ENCODE measurements at regions not wholly inside any gene's neighbourhood (a gene's known extent, or its start where the extent isn't known, plus 50 kb on each side); places are given as distances from the start of the nearest gene placed in this dataset.

DNA sequence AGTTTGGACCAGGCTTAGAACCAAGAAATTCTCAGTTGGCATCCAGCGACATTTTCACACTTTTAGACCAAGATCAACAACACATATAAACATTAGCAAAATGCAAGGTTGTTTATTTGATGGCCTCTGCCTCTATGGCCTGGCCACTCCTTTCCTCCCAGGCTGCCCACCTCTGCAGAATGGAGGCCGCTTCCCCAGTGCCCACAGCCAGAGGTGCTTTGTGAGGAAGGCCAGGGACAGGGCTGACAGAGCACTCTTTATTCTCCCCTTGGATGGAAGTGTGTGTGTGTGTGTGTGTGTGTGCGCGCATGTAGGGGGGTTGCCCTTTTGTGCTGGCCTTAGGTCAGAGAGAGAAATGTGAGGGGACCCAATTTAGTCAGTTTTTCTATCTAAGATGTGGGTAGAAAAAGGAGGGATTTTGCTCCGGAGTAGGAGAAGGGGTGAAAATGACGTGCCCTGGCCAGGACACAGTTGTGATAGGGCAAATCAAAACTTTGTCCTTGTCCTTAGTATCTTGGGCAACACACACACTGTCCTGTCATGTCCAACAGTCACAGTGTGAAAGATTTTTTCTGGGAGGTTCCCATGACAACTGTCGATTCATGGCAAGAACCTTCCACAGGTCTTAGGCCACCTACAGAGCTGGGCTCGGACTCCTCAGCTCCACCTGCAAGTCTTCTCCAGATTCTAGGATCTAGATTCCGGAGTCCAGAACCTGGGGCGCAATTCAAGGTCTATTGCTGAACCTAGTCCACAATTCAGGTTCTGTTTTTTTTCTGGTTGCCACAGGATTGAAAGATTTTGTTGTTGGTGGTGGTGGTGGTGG lies 104.9 kb upstream of the SLC2A1 start:
- no peak overlapping the region for H3K4me3 ChIP-seq (ENCODE audit: low read depth, low read length)
- DNase-seq (ENCODE audit: low read depth), result no peak
- TF ChIP-seq, protein P1, sequence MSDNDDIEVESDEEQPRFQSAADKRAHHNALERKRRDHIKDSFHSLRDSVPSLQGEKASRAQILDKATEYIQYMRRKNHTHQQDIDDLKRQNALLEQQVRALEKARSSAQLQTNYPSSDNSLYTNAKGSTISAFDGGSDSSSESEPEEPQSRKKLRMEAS (IDR thresholded peaks at IDR 0.05; ENCODE audit: low read depth, low read length), result no peak
- TF ChIP-seq, protein P2, sequence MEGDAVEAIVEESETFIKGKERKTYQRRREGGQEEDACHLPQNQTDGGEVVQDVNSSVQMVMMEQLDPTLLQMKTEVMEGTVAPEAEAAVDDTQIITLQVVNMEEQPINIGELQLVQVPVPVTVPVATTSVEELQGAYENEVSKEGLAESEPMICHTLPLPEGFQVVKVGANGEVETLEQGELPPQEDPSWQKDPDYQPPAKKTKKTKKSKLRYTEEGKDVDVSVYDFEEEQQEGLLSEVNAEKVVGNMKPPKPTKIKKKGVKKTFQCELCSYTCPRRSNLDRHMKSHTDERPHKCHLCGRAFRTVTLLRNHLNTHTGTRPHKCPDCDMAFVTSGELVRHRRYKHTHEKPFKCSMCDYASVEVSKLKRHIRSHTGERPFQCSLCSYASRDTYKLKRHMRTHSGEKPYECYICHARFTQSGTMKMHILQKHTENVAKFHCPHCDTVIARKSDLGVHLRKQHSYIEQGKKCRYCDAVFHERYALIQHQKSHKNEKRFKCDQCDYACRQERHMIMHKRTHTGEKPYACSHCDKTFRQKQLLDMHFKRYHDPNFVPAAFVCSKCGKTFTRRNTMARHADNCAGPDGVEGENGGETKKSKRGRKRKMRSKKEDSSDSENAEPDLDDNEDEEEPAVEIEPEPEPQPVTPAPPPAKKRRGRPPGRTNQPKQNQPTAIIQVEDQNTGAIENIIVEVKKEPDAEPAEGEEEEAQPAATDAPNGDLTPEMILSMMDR (IDR thresholded peaks at IDR 0.05; ENCODE audit: low read depth, low read length), result no peak
- TF ChIP-seq MYC (IDR thresholded peaks at IDR 0.05; ENCODE audit: low read depth, low read length) (no peak), POLR2A (IDR thresholded peaks at IDR 0.05; ENCODE audit: extremely low read depth, insufficient read length) (no peak)

DNA sequence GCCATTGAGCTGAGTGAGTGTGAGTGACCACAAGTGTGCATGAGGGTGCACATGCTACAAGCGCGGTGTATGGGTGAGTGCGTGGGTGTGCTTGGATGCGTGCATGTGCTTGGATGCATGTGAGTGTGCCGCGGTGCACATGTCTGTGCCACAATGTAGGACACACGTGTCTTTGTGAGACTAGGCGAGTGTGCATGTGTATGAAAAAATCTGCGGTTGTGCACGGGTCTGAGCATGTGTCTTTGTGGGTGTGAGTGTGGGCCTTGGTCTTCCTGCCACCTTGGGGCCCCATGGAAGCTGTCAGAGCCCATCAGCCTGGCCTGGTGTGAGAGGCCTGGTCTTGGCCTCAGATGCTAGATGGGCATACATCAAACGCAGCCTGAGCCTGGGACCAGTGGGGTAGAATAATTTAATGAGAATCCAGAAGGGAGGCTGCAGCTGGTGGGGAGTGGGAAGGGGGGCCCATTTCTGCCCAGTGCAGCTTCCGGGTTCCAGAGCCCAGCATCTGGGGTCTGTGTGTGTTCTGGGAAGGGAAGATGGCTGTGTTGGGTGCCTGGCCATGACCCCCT lies 103.9 kb upstream of the SLC2A1 start:
- H3K4me3 ChIP-seq (ENCODE audit: low read depth, low read length), result no peak overlapping the region
- TF ChIP-seq POLR2A (IDR thresholded peaks at IDR 0.05; ENCODE audit: extremely low read depth, insufficient read length) (no peak), MYC (IDR thresholded peaks at IDR 0.05; ENCODE audit: low read depth, low read length) (no peak)
- TF ChIP-seq, protein P2 (IDR thresholded peaks at IDR 0.05; ENCODE audit: low read depth, low read length), result no peak
- TF ChIP-seq, protein P1 (IDR thresholded peaks at IDR 0.05; ENCODE audit: low read depth, low read length), result no peak
- no peak for DNase-seq (ENCODE audit: low read depth)

DNA sequence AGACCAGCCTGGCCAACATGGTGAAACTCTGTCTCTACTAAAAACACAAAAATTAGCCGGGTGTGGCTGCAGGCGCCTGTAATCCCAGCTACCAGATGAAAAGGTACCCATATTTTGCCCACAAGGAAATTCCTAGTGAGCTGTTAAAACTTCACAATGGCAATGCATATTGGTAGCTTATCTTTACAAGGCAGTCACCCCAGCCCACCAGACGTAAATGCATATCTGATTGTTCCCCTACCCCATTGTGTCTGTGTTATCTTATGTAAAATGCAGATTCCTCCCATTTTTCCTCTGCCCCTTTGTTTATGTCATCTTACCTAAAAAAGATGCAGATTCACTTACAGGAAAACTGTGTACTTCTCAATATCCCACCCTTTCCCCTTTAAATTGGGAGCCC lies 103.1 kb upstream of the SLC2A1 start:
- no peak for DNase-seq (ENCODE audit: low read depth)
- no peak overlapping the region for H3K4me3 ChIP-seq (ENCODE audit: low read depth, low read length)
- TF ChIP-seq MYC (IDR thresholded peaks at IDR 0.05; ENCODE audit: low read depth, low read length) (no peak), POLR2A (IDR thresholded peaks at IDR 0.05; ENCODE audit: extremely low read depth, insufficient read length) (no peak)
- TF ChIP-seq, protein P1 (IDR thresholded peaks at IDR 0.05; ENCODE audit: low read depth, low read length), result no peak
- TF ChIP-seq, protein P2 (IDR thresholded peaks at IDR 0.05; ENCODE audit: low read depth, low read length), result no peak

DNA sequence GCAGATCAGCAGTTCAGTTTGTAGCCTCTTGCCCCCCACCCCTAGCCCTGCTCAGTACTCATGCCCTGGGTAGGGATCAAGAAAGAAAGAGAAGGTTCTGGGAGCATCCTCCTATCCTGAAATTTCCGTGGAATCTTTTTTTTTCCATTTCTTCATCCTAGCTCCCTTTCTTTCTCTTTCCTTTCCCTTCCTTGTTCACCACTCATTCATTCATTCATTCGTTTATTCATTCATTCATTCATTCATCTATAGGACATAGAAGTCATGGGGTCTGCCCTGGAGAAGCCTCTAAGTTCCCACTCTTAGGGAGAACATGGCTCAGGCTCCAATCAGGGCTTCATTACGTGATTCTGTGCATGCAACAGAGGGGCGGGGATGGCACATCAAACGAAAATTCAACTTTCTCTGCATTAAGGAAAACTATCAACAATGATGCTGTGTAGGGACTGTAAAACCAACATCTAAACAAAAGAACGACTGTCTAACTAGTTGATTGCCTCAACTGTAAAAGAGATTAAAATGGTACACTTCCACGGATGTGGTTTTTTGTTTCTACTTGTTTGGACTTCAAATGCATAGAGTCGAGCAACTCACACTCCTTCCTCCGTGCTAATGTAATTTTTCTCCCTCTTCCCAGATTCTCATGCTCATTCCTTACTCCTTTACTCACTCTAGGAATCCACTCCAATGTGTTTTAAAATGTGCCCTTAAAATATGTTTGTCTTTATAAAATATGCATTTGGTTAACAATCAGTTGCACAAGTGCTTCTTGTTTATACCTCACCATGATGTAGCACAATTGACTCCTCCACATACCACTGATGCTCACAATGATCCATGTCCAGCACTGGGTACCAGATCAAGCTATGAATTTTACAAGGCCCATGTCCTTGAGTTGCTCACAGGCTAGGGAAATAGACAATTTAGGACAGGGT lies 101.2 kb upstream of the SLC2A1 start:
- no peak for DNase-seq (ENCODE audit: low read depth)
- H3K4me3 ChIP-seq (ENCODE audit: low read depth, low read length), result no peak overlapping the region
- TF ChIP-seq MYC (IDR thresholded peaks at IDR 0.05; ENCODE audit: low read depth, low read length) (no peak), POLR2A (IDR thresholded peaks at IDR 0.05; ENCODE audit: extremely low read depth, insufficient read length) (no peak)
- TF ChIP-seq, protein P2 (IDR thresholded peaks at IDR 0.05; ENCODE audit: low read depth, low read length), result no peak
- TF ChIP-seq, protein P1 (IDR thresholded peaks at IDR 0.05; ENCODE audit: low read depth, low read length), result no peak

DNA sequence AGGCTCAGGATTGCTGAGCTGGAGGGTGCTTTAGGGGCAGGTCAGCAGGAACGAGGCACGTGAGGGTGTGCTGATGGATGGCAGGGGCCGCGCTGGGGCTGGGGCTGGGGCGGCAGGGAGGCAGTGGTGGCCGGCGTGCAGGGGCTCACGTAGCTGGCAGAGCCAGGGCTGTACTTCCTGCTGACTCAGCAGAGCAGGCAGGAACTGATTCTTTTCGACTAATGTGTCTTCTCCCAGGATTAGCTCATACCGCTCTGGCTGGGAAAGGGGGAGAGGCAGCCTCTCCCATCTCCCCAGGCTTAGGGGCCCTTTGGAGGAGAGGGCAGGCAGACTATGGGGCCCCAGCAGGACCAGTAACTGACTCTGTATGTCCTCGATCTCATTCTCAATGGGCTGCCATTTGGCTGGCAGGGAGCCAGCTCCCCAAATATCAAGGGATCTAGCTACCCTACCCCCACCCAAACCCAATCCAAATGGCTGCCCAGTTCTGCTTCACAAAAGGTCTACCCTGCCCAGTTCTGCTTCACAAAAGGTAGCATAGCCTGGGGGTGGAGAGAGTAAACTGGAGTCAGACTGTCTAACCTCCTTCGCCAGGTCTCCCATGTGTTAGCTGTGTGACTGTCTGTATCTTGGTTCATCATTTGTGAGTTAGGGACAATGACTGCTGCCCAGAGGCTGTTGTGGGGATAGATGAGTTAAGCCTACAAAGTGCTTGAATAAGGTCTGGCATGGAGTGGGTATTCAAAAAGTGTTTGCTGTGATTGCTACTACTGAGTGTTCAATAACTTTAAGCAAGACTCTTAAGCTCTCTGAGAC lies 100.1 kb upstream of the SLC2A1 start:
- H3K4me3 ChIP-seq (ENCODE audit: low read depth, low read length), result no peak overlapping the region
- peak; percentile 10 for DNase-seq (ENCODE audit: low read depth)
- TF ChIP-seq, protein P1 (IDR thresholded peaks at IDR 0.05; ENCODE audit: low read depth, low read length), result no peak
- TF ChIP-seq, protein P2 (IDR thresholded peaks at IDR 0.05; ENCODE audit: low read depth, low read length), result no peak
- no peak for TF ChIP-seq POLR2A (IDR thresholded peaks at IDR 0.05; ENCODE audit: extremely low read depth, insufficient read length)
- TF ChIP-seq MYC (IDR thresholded peaks at IDR 0.05; ENCODE audit: low read depth, low read length), result no peak

All from NB4 (cell line).